Panc1 (cell line): ENCODE measurements at regions not wholly inside any gene's neighbourhood (a gene's known extent, or its start where the extent isn't known, plus 50 kb on each side); places are given as distances from the start of the nearest gene placed in this dataset.

ENCODE experiments used
- ATAC-seq: fragments of 200-7000 bp; cut with Tn5 transposase; 2 replicates; pipeline ENCODE4 v1.9.1; 2020; ENCODE audit warnings: mild to moderate bottlenecking, moderate library complexity
- BruUV-seq: library from RNA; stranded (reverse); fragments of 400-500 nt; replicated peaks from 2 replicates; lab custom pipeline; 2021; lab: Mats Ljungman, UMichigan
- CTCF ChIA-PET: fragments of 300-600 bp; sonication (Branson Sonifier 250); formaldehyde crosslinking; loops from one replicate; lab custom pipeline; 2022; ENCODE audit warnings: antibody characterized with exemption; lab: Charles Lee
- POLR2A ChIA-PET: fragments of 300-600 bp; sonication (Branson Sonifier 250); formaldehyde crosslinking; loops from one replicate; lab custom pipeline; 2022; ENCODE audit warnings: antibody characterized with exemption; lab: Charles Lee
- DNase-seq: peaks from one replicate; pipeline ENCODE4 v3.0.0-alpha.2; 2010; ENCODE audit warnings: low read depth, low spot score
- H3K27ac ChIP-seq: 2 replicates; pipeline ENCODE4 v1.5.1; 2011; ENCODE audit warnings: mild to moderate bottlenecking, low read length, inconsistent platforms
- H3K27me3 ChIP-seq: fragments of 200-500 bp; sonication (Bioruptor generic); 2 replicates; pipeline ENCODE4 v1.6.0; 2014; ENCODE audit warnings: low read length, inconsistent platforms; ENCODE audit not compliant: control insufficient read depth, insufficient read depth
- H3K36me3 ChIP-seq: fragments of 200-500 bp; sonication (Bioruptor generic); 2 replicates; pipeline ENCODE4 v1.5.1; 2014; ENCODE audit warnings: inconsistent platforms, mild to moderate bottlenecking, low read length, moderate library complexity; ENCODE audit not compliant: control insufficient read depth, insufficient read depth
- H3K4me1 ChIP-seq: 2 replicates; pipeline ENCODE4 v1.5.1; 2011; ENCODE audit warnings: inconsistent platforms, mild to moderate bottlenecking, low read length, moderate library complexity; ENCODE audit not compliant: control insufficient read depth, insufficient read depth
- H3K4me3 ChIP-seq, 2 experiments: 2 replicates each; pipeline ENCODE4 v1.5.1; 2011 to 2012; ENCODE audit warnings: low read depth in 2 of 2, low read length in 2 of 2, mild to moderate bottlenecking in 2 of 2, inconsistent platforms in 1 of 2, moderate library complexity in 1 of 2
- H3K9me3 ChIP-seq: fragments of 200-500 bp; sonication (Bioruptor generic); 2 replicates; pipeline ENCODE4 v1.5.1; 2014; ENCODE audit warnings: low read depth, mild to moderate bottlenecking, inconsistent platforms, low read length, moderate library complexity; ENCODE audit not compliant: control insufficient read depth, insufficient read depth
- POLR2AphosphoS5 ChIP-seq: IDR thresholded peaks from 2 replicates; pipeline ENCODE4 v1.6.1; 2012; ENCODE audit warnings: mild to moderate bottlenecking, low read depth, low read length, moderate library complexity
- SIN3A ChIP-seq: IDR thresholded peaks from 2 replicates; pipeline ENCODE4 v1.6.1; 2012; ENCODE audit warnings: low read depth, mild to moderate bottlenecking, low read length, moderate library complexity, borderline replicate concordance; ENCODE audit not compliant: insufficient read depth
- TCF7L2 ChIP-seq: IDR thresholded peaks from 2 replicates; pipeline ENCODE4 v1.6.1; 2011; ENCODE audit warnings: mild to moderate bottlenecking, low read depth, low read length, inconsistent platforms
- in situ Hi-C: cut with HindIII; loops from 2 replicates; pipeline ENCODE4 v1.10.0; 2016; ENCODE audit warnings: low sequenced_read_pairs, low pct_unique_long_range_greater_than_20kb
- intact Hi-C: fragments of 100-400 bp; cut with micrococcal nuclease; formaldehyde crosslinking; loops from one replicate; pipeline ENCODE4 v1.10.0; 2022; ENCODE audit not compliant: unreplicated experiment
- TF ChIP-seq, protein P1 (sequence below): fragments of 450-650 bp; IDR thresholded peaks from 2 replicates; pipeline ENCODE4 v1.5.1; 2017; ENCODE audit warnings: mild to moderate bottlenecking
- TF ChIP-seq, protein P2 (sequence below), 2 experiments: IDR thresholded peaks; 2 replicates each; pipeline ENCODE4 v1.6.1; 2011 to 2012; ENCODE audit warnings: low read depth in 2 of 2, control low read depth in 1 of 2, low read length in 1 of 2, mild to moderate bottlenecking in 1 of 2, moderate library complexity in 1 of 2; ENCODE audit not compliant: insufficient read depth in 1 of 2

DNA sequence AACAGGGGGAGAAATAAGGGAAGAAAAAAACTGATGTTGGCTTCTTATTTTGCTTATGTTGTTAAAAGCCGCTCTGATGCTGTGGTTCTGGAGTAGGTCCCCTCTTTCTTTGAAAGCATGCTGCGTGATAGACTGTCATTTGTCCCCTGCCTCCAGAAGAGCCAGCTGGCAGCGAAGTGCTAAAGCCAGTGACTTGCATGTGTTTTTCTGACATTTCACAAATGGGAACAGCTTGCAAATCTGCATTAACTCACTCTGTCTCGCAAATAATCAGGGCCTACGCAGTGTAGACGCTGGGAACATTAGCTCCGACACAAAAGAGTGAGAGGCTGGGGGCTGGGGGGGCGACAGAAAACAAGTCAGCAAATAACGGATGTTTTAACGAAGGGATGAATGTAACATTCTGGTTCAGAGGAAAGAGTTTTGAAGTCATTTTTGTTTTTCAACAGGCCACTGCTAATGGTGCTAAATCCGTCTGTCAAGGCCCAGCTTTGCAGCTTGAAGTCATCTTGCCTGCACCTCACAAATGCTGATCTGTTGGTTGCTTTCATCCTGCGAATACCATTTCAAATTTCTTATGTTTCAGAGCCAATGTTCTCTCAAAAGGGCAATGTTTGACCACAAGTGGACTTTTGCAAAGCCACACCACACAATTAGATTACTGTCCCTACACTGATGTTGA is 68.8 kb upstream of the PIK3C3 start:
- no TSS peak for BruUV-seq
- H3K27me3 ChIP-seq, result no peaks in the 10 kb centered on the region
- H3K36me3 ChIP-seq, result no peaks in the 10 kb centered on the region
- ChIA-PET CTCF (no interaction called here), POLR2A (no interaction called here)
- no peak for DNase-seq
- in situ Hi-C loops (no loop called here), intact Hi-C loops (no loop called here)
- no peak for TF ChIP-seq TCF7L2
- TF ChIP-seq, protein P1, sequence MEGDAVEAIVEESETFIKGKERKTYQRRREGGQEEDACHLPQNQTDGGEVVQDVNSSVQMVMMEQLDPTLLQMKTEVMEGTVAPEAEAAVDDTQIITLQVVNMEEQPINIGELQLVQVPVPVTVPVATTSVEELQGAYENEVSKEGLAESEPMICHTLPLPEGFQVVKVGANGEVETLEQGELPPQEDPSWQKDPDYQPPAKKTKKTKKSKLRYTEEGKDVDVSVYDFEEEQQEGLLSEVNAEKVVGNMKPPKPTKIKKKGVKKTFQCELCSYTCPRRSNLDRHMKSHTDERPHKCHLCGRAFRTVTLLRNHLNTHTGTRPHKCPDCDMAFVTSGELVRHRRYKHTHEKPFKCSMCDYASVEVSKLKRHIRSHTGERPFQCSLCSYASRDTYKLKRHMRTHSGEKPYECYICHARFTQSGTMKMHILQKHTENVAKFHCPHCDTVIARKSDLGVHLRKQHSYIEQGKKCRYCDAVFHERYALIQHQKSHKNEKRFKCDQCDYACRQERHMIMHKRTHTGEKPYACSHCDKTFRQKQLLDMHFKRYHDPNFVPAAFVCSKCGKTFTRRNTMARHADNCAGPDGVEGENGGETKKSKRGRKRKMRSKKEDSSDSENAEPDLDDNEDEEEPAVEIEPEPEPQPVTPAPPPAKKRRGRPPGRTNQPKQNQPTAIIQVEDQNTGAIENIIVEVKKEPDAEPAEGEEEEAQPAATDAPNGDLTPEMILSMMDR, result no peak
- H3K27ac ChIP-seq, result no peak overlapping the region
- H3K4me3 ChIP-seq, result no peak overlapping the region
- no peaks in the 10 kb centered on the region for H3K4me1 ChIP-seq
- H3K9me3 ChIP-seq, result no peaks in the 10 kb centered on the region
- no peak for ATAC-seq

DNA sequence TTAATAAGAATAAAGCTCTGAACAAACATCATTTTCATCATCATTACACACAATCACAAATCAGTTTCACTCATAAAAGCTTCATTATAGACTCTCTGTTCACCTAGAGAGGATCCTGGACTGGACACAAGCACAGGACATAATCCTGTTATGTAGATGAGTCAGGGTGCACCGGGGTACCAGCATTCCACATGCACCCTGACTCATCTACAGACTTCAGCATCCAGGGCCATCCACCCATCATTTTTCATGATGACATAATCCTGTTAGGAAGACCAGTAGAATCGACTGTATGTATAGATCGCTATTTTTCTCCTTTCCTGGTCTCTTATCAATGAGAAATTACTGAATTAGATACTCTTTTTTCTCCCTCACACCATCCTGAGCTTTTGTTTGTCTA is 73.7 kb upstream of the PIK3C3 start:
- H3K27me3 ChIP-seq, result no peaks in the 10 kb centered on the region
- no peaks in the 10 kb centered on the region for H3K9me3 ChIP-seq
- no peaks in the 10 kb centered on the region for H3K4me1 ChIP-seq
- intact Hi-C loops, result no loop called here
- TF ChIP-seq SIN3A (no peak), TCF7L2 (no peak), POLR2AphosphoS5 (no peak)
- TF ChIP-seq, protein P1, result no peak
- TF ChIP-seq, protein P2, sequence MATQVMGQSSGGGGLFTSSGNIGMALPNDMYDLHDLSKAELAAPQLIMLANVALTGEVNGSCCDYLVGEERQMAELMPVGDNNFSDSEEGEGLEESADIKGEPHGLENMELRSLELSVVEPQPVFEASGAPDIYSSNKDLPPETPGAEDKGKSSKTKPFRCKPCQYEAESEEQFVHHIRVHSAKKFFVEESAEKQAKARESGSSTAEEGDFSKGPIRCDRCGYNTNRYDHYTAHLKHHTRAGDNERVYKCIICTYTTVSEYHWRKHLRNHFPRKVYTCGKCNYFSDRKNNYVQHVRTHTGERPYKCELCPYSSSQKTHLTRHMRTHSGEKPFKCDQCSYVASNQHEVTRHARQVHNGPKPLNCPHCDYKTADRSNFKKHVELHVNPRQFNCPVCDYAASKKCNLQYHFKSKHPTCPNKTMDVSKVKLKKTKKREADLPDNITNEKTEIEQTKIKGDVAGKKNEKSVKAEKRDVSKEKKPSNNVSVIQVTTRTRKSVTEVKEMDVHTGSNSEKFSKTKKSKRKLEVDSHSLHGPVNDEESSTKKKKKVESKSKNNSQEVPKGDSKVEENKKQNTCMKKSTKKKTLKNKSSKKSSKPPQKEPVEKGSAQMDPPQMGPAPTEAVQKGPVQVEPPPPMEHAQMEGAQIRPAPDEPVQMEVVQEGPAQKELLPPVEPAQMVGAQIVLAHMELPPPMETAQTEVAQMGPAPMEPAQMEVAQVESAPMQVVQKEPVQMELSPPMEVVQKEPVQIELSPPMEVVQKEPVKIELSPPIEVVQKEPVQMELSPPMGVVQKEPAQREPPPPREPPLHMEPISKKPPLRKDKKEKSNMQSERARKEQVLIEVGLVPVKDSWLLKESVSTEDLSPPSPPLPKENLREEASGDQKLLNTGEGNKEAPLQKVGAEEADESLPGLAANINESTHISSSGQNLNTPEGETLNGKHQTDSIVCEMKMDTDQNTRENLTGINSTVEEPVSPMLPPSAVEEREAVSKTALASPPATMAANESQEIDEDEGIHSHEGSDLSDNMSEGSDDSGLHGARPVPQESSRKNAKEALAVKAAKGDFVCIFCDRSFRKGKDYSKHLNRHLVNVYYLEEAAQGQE (IDR thresholded peaks at IDR 0.05; ENCODE audit: insufficient read depth in 1 of 2, low read depth in 2 of 2, low read length in 1 of 2), result no peak
- no TSS peak for BruUV-seq
- in situ Hi-C loops, result no loop called here
- H3K36me3 ChIP-seq, result no peaks in the 10 kb centered on the region
- DNase-seq (no peak), ATAC-seq (no peak)
- no peak overlapping the region for H3K4me3 ChIP-seq
- ChIA-PET CTCF (no interaction called here), POLR2A (no interaction called here)
- no peak overlapping the region for H3K27ac ChIP-seq
